ENCODE measurements at regions not wholly inside any gene's neighbourhood (a gene's known extent, or its start where the extent isn't known, plus 50 kb on each side); places are given as distances from the start of the nearest gene placed in this dataset.
A peak's percentile ranks its signal among the peaks of the same experiment; 100 is the strongest.

DNA sequence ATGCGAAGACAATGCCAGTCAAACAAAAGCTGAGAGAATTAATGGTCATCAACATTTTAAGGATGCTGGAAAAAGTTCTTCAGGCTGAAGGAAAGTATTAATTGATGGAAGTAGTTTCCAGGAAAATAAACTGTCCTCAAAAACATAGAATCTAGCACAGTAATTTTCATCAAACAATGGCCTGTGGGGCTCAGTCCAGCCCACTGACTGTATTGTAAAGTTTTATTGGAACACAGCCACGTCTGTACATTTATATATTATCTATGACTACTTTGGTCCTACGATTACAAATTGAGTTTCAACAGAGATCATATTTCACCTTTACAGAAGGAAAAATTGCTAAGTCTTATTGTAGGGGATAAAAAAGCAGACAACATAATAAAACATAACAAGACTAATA lies 484.5 kb downstream of the KCNJ2 start:
- H3K4me3 ChIP-seq (ENCODE audit: low read depth, low read length) = no peak overlapping the region
- TF ChIP-seq, protein P1, sequence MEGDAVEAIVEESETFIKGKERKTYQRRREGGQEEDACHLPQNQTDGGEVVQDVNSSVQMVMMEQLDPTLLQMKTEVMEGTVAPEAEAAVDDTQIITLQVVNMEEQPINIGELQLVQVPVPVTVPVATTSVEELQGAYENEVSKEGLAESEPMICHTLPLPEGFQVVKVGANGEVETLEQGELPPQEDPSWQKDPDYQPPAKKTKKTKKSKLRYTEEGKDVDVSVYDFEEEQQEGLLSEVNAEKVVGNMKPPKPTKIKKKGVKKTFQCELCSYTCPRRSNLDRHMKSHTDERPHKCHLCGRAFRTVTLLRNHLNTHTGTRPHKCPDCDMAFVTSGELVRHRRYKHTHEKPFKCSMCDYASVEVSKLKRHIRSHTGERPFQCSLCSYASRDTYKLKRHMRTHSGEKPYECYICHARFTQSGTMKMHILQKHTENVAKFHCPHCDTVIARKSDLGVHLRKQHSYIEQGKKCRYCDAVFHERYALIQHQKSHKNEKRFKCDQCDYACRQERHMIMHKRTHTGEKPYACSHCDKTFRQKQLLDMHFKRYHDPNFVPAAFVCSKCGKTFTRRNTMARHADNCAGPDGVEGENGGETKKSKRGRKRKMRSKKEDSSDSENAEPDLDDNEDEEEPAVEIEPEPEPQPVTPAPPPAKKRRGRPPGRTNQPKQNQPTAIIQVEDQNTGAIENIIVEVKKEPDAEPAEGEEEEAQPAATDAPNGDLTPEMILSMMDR (conservative IDR thresholded peaks at IDR 0.05; ENCODE audit: low read depth, low read length) = no peak
- no peak for DNase-seq (ENCODE audit: low read depth)

DNA sequence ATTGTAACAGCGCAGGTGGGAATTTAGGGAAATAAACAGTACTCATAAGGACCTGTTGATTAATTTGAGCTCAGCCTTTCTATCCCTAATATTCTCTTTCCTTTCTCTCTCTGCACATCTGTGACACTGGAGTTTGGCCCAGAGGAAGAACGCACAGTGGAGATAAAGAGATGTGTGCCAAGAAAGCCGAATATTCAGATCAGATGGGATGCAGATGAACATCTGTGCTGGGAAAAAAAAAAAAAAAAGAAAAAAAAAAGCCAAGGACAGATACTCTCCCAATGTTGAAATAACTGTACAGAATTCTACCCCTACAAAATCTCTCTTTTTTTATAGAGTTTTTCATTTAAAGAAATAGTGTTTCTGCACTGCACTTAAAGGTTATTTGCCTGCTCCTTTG lies 485.4 kb downstream of the KCNJ2 start:
- H3K4me3 ChIP-seq (ENCODE audit: low read depth, low read length) = no peak overlapping the region
- no peak for DNase-seq (ENCODE audit: low read depth)
- TF ChIP-seq, protein P1 (conservative IDR thresholded peaks at IDR 0.05; ENCODE audit: low read depth, low read length) = no peak

DNA sequence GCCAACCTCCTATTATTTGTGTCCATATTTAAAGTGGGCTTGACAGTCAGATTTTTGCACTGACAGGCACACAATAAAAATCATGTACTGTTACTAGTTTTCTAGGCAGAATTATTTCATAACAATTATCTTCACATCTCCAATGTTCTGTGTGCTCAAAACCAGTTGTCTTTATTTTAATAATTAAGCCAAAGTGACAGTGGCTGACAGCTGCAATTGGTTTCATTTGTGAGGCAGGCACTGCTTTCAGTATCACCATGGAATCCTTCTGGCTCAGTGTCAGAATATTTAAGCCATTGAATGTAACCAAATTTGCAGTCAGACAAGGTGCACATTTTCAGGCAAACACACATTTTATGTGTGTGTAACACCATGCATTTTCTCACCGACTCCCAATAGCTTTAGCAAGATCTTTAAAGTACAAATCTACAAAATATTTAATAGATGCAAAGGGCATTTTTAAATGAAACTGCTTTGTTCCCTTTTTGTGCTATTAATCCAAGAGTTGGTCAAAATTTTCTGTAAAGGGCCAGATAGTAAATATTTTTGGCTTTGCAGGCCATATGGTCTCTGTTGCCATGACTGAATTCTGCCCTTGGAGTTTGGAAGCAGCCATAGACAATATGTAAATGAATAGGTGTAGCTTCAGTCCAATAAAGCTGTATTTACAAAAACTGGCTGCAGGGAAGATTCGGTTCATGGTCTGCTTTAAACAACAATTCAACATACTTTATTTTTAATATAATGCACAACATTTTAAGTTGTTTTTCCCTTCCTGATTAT lies 486.0 kb downstream of the KCNJ2 start:
- TF ChIP-seq, protein P1 (conservative IDR thresholded peaks at IDR 0.05; ENCODE audit: low read depth, low read length) = no peak
- H3K4me3 ChIP-seq (ENCODE audit: low read depth, low read length) = no peak overlapping the region
- DNase-seq (ENCODE audit: low read depth) = no peak

DNA sequence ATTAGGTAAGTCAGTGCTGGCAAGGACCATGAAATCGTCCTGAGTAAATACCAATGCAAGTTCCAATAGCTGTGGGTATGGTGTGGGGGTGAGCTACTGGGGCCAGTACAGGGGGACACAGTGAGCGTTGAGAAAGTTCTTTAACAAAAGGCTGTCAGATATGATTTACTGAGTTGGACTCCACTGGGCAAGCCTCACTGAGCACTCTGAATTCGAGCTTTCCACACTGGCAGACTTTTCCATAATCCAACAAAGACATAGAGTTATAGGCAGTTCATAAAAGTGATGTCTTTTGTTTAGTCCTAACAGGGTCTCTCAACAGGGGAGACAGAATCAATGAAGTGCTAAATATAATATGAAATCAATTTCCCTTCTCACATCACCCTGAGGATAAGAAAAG lies 489.0 kb downstream of the KCNJ2 start:
- no peak for DNase-seq (ENCODE audit: low read depth)
- no peak overlapping the region for H3K4me3 ChIP-seq (ENCODE audit: low read depth, low read length)
- TF ChIP-seq, protein P1 (conservative IDR thresholded peaks at IDR 0.05; ENCODE audit: low read depth, low read length) = no peak

DNA sequence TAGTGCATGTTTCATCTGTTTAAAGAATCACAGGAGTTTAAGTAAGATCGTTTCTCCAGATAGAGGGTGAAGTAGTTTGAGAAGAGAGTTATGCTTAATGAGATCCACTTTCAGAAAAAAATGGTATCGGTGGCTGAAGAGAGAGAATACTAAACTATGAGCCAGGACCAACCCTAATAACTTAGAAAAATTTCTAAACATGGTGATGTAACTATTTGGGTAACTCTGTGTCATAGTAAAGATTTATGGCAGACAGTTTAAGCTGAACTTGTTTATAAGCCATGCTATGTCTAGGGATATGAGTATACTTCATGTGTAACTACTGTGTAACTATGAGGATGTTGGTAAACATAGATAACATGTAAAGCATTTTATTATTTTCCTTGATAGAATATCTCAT lies 489.5 kb downstream of the KCNJ2 start:
- H3K4me3 ChIP-seq (ENCODE audit: low read depth, low read length) = no peak overlapping the region
- TF ChIP-seq, protein P1 (conservative IDR thresholded peaks at IDR 0.05; ENCODE audit: low read depth, low read length) = no peak
- DNase-seq (ENCODE audit: low read depth) = no peak

DNA sequence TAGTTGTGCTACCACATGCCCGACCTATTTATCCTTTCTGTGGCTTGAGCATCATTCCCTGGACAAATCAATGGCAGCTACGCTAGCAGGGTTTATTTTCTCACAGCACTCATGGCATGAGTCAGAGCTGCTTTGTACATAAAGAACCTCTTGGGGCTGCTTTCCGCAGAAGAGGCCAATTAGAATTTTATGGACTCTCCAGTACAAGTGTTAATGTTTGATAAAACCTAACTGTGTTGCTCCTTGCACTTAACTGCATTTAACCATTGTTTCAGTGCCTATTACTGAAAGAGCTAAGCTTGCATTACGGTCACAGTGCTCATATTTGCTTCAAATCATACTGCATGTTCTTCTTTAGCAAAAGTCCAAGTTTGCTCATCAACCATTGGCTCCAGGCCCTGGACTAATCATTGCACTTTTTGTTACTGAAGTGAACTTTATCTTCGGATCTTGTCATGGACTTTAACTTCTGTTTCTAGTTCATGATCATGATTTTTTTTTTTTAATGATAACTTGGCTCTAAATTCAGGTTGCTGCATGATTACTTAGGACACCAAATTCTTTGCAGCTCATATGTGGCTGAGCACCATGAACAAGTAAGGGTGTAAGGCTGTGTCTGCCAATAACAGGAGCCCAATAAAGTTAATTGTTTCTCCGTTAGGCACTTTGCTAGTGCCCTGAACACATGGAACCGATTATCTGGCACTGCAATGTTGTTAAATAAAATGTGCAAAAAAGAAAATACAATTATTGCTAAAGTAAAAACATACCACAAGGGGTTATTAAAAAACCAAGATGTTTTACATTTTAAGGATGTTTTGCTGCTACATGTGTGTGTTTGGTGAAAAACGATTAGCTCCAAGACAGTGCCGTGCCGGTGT lies 492.2 kb downstream of the KCNJ2 start:
- TF ChIP-seq, protein P1 (conservative IDR thresholded peaks at IDR 0.05; ENCODE audit: low read depth, low read length) = no peak
- DNase-seq (ENCODE audit: low read depth) = peak; percentile 39
- no peak overlapping the region for H3K4me3 ChIP-seq (ENCODE audit: low read depth, low read length)
